ENCODE measurements at regions not wholly inside any gene's neighbourhood (a gene's known extent, or its start where the extent isn't known, plus 50 kb on each side); places are given as distances from the start of the nearest gene placed in this dataset.

- RAD21 ChIA-PET (ENCODE audit: low non-redundant PET in 1 of 2, low total read pairs in 2 of 2, uncharacterized antibody in 2 of 2, unreplicated experiment in 2 of 2) = no interaction called here
- Histone ChIP-seq H2AFZ (ENCODE audit: low read depth, low read length, poor library complexity, severe bottlenecking) (no peak overlapping the region), H3K9me3 (ENCODE audit: control insufficient read depth in 1 of 2, insufficient read depth in 1 of 2, low read depth in 1 of 2, low read length in 2 of 2) (no peaks in the 10 kb centered on the region), H3K36me3 (ENCODE audit: control insufficient read depth in 1 of 2, insufficient read depth in 2 of 2, low read length in 2 of 2) (no peaks in the 10 kb centered on the region), H3K27ac (ENCODE audit: low read depth, low read length) (no peak overlapping the region), H3K79me2 (ENCODE audit: insufficient read depth, low read length) (no peaks in the 10 kb centered on the region), H3K4me2 (ENCODE audit: low read length) (no peak overlapping the region), H3K9me2 (ENCODE audit: insufficient read depth) (no peaks in the 10 kb centered on the region), H3K9ac (ENCODE audit: low read length) (no peak overlapping the region), H3K4me1 (ENCODE audit: control insufficient read depth in 1 of 2, insufficient read depth in 2 of 2, low read length in 2 of 2) (no peaks in the 10 kb centered on the region), H4K20me1 (ENCODE audit: insufficient read depth) (no peaks in the 10 kb centered on the region), H3K4me3 (replicated peaks in 1 of 2; ENCODE audit: low read depth in 1 of 2, low read length in 2 of 2) (no peak overlapping the region), H3K27me3 (ENCODE audit: insufficient read depth, low read length) (no peaks in the 10 kb centered on the region)
- DNase-seq (ENCODE audit: low read depth, low spot score) = no peak
- ATAC-seq = no peak
- POLR2A ChIA-PET = no interaction called here
- TF ChIP-seq YY1 (IDR thresholded peaks at IDR 0.05; ENCODE audit: extremely low read depth, insufficient replicate concordance, low read depth, low read length) = no peak
- no peak for TF ChIP-seq TCF7L2 (IDR thresholded peaks at IDR 0.05; ENCODE audit: borderline replicate concordance, extremely low read depth, insufficient read depth, insufficient read length)
- no peak for TF ChIP-seq POLR2A (IDR thresholded peaks at IDR 0.05; ENCODE audit: borderline replicate concordance, extremely low read depth, insufficient read depth, insufficient read length)
- no peak for TF ChIP-seq EZH2phosphoT487 (IDR thresholded peaks at IDR 0.05; ENCODE audit: borderline replicate concordance)
- TF ChIP-seq, protein P1, sequence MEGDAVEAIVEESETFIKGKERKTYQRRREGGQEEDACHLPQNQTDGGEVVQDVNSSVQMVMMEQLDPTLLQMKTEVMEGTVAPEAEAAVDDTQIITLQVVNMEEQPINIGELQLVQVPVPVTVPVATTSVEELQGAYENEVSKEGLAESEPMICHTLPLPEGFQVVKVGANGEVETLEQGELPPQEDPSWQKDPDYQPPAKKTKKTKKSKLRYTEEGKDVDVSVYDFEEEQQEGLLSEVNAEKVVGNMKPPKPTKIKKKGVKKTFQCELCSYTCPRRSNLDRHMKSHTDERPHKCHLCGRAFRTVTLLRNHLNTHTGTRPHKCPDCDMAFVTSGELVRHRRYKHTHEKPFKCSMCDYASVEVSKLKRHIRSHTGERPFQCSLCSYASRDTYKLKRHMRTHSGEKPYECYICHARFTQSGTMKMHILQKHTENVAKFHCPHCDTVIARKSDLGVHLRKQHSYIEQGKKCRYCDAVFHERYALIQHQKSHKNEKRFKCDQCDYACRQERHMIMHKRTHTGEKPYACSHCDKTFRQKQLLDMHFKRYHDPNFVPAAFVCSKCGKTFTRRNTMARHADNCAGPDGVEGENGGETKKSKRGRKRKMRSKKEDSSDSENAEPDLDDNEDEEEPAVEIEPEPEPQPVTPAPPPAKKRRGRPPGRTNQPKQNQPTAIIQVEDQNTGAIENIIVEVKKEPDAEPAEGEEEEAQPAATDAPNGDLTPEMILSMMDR (IDR thresholded peaks at IDR 0.05 in 2 of 3, conservative IDR thresholded peaks at IDR 0.05 in 1 of 3; ENCODE audit: borderline replicate concordance in 1 of 3, insufficient read depth in 1 of 3, low read depth in 2 of 3, low read length in 2 of 3) = no peak
- no peak for TF ChIP-seq JUND (IDR thresholded peaks at IDR 0.05)
- no peak for TF ChIP-seq ELF1 (IDR thresholded peaks at IDR 0.05; ENCODE audit: borderline replicate concordance, low read depth)
- no peak for TF ChIP-seq RAD21 (IDR thresholded peaks at IDR 0.05; ENCODE audit: low read depth)
- no peak for TF ChIP-seq ATF3 (IDR thresholded peaks at IDR 0.05)
- intact Hi-C loops (cut with micrococcal nuclease) = no loop called here
- CTCF ChIA-PET = no interaction called here
- no TSS peak for BruUV-seq (replicated peaks)
Observed at GRCh38 chr5:155434267-155434666, 420.7 kb downstream of the KIF4B start.
